K562 (cell line): ENCODE measurements at regions not wholly inside any gene's neighbourhood (a gene's known extent, or its start where the extent isn't known, plus 50 kb on each side); places are given as distances from the start of the nearest gene placed in this dataset.

Experiments used
- ATAC-seq: fragments of 200-7000 bp; cut with Tn5 transposase; 3 replicates; pipeline ENCODE4 v1.9.1; 2020; ENCODE audit warnings: moderate library complexity
- BruUV-seq: library from RNA; stranded (reverse); fragments of 400-500 nt; replicated peaks from 2 replicates; lab custom pipeline; 2021; lab: Mats Ljungman, UMichigan
- CTCF ChIA-PET: fragments of 300-600 bp; formaldehyde crosslinking; extraction: SDS; loops from one replicate; lab custom pipeline; 2021; ENCODE audit warnings: low intra/inter-chr PET ratio; lab: Yijun Ruan, JAX
- POLR2A ChIA-PET: fragments of 300-600, 350-650 bp; sonication (Branson Sonifier 250); formaldehyde crosslinking; extraction: SDS; loops from one replicate; lab custom pipeline; 2021; ENCODE audit warnings: antibody characterized with exemption, inconsistent platforms; lab: Yijun Ruan, JAX
- DNase-seq, 4 experiments: peaks; one replicate each; pipeline versions ENCODE4 v3.0.0 to v3.0.0-alpha.2; 2011 to 2018; ENCODE audit warnings: low spot score in 3 of 4, mixed read lengths in 3 of 4; ENCODE audit errors: extremely low read depth in 1 of 4
- FAIRE-seq: peaks from 2 replicates; lab custom pipeline; 2011; peaks lifted over from hg19 to GRCh38; lab: Jason Lieb, UNC
- H2AFZ ChIP-seq: 2 replicates; pipeline ENCODE4 v1.6.0; 2011; ENCODE audit warnings: low read depth, low read length, control low read depth, inconsistent platforms
- H3K27ac ChIP-seq: fragments of 200-600 bp; 3 replicates; pipeline ENCODE4 v1.8.0; 2011; ENCODE audit warnings: low read depth, mild to moderate bottlenecking, control low read depth, inconsistent platforms, low read length, moderate library complexity, mixed read lengths; ENCODE audit errors: extremely low read depth
- H3K27me3 ChIP-seq, 2 experiments: fragments of 300-600 bp in 1 of 2; 2 replicates in 1 of 2; 3 replicates in 1 of 2; pipeline versions ENCODE4 v1.6.0 to v1.8.0; 2011; ENCODE audit warnings: inconsistent platforms in 2 of 2, low read length in 2 of 2, mild to moderate bottlenecking in 1 of 2, mixed read lengths in 1 of 2, moderate library complexity in 1 of 2; ENCODE audit not compliant: control insufficient read depth in 2 of 2, insufficient read depth in 2 of 2
- H3K36me3 ChIP-seq: fragments of 300-600 bp; 3 replicates; pipeline ENCODE4 v1.8.0; 2011; ENCODE audit warnings: mild to moderate bottlenecking, low read length, inconsistent platforms; ENCODE audit not compliant: control insufficient read depth, insufficient read depth
- H3K4me1 ChIP-seq, 2 experiments: fragments of 200-600 bp in 1 of 2; replicated peaks in 1 of 2; 2 replicates in 1 of 2; 3 replicates in 1 of 2; pipeline versions ENCODE4 v1.5.1 to v1.8.0; 2011; ENCODE audit warnings: inconsistent platforms in 2 of 2, low read length in 2 of 2, mild to moderate bottlenecking in 1 of 2, mixed read lengths in 1 of 2, moderate library complexity in 1 of 2; ENCODE audit not compliant: control insufficient read depth in 2 of 2, insufficient read depth in 2 of 2
- H3K4me2 ChIP-seq: 2 replicates; pipeline ENCODE4 v1.6.1; 2011; ENCODE audit warnings: low read length, control low read depth, inconsistent platforms, mixed read lengths; ENCODE audit not compliant: insufficient read depth
- H3K4me3 ChIP-seq: fragments of 200-600 bp; sonication (generic), shearing (Covaris generic); 2 replicates; pipeline ENCODE4 v1.5.1; 2016; ENCODE audit warnings: control low read depth, inconsistent platforms
- H3K79me2 ChIP-seq: fragments of 200-600 bp; 3 replicates; pipeline ENCODE4 v1.8.0; 2011; ENCODE audit warnings: low read length, inconsistent platforms; ENCODE audit not compliant: control insufficient read depth, insufficient read depth
- H3K9ac ChIP-seq, 2 experiments: 2 replicates each; pipeline versions ENCODE4 v1.6.0 to v1.6.1; 2011; ENCODE audit warnings: low read depth in 2 of 2, low read length in 2 of 2, control low read depth in 1 of 2, inconsistent platforms in 1 of 2, mild to moderate bottlenecking in 1 of 2, mixed read lengths in 1 of 2; ENCODE audit not compliant: insufficient read depth in 1 of 2
- H3K9me1 ChIP-seq: one replicate; pipeline ENCODE4 v1.6.0; 2011; ENCODE audit warnings: inconsistent platforms, mild to moderate bottlenecking, low read length, moderate library complexity; ENCODE audit not compliant: control insufficient read depth, insufficient read depth
- H3K9me3 ChIP-seq: replicated peaks from 2 replicates; pipeline ENCODE4 v1.5.1; 2011; ENCODE audit warnings: low read depth, low read length, inconsistent platforms; ENCODE audit not compliant: control insufficient read depth, insufficient read depth
- H4K20me1 ChIP-seq: replicated peaks from 2 replicates; pipeline ENCODE4 v1.6.1; 2011; ENCODE audit warnings: low read length, inconsistent platforms, mixed read lengths; ENCODE audit not compliant: control insufficient read depth, insufficient read depth
- E2F1 ChIP-seq: sonication (generic); formaldehyde crosslinking; IDR thresholded peaks from 2 replicates; pipeline ENCODE4 v1.8.1; 2023; ENCODE audit warnings: mild to moderate bottlenecking, missing genetic modification reagents, moderate library complexity
- FOXA1 ChIP-seq: fragments of 450-650 bp; IDR thresholded peaks from 2 replicates; pipeline ENCODE4 v1.6.1; 2016; ENCODE audit warnings: mild to moderate bottlenecking, borderline replicate concordance
- KLF6 ChIP-seq: fragments of 250-450 bp; sonication (Bioruptor Pico); IDR thresholded peaks from 2 replicates; pipeline ENCODE4 v1.4.0; 2020; ENCODE audit warnings: mild to moderate bottlenecking, moderate library complexity, borderline replicate concordance
- MXD1 ChIP-seq: fragments of 250-450 bp; sonication (Bioruptor Pico); IDR thresholded peaks from 2 replicates; pipeline ENCODE4 v1.8.0; 2021; ENCODE audit warnings: borderline replicate concordance, mild to moderate bottlenecking, moderate library complexity; ENCODE audit not compliant: poor library complexity, severe bottlenecking
- RERE ChIP-seq: sonication (generic); formaldehyde crosslinking; IDR thresholded peaks from 2 replicates; pipeline ENCODE4 v1.8.0; 2023; ENCODE audit warnings: missing genetic modification reagents, mild to moderate bottlenecking, borderline replicate concordance
- SOX6 ChIP-seq: fragments of 450-650 bp; IDR thresholded peaks from 2 replicates; pipeline ENCODE4 v1.6.1; 2014; ENCODE audit warnings: mild to moderate bottlenecking
- TBL1XR1 ChIP-seq, 2 experiments: IDR thresholded peaks; 2 replicates each; pipeline ENCODE4 v1.6.1; 2012; ENCODE audit warnings: improper control_type of control experiment in 2 of 2, low read length in 2 of 2, mild to moderate bottlenecking in 1 of 2
- WGBS: fragments of 100-300 bp; shearing (Covaris generic); methylation state at CpG from one replicate; pipeline ENCODE4 v1.1.6; 2016; ENCODE audit warnings: low coverage, mixed read lengths; ENCODE audit not compliant: insufficient coverage; ENCODE audit errors: missing lambda C conversion rate; 5-methylcytosine and 5-hydroxymethylcytosine counted together
- in situ Hi-C: fragments of 300-500 bp; cut with MboI; formaldehyde crosslinking; loops from 4 replicates; pipeline ENCODE4 v1.15.0; 2018; ENCODE audit warnings: inconsistent platforms, mixed read lengths
- intact Hi-C: fragments of 100-400 bp; cut with micrococcal nuclease; formaldehyde crosslinking; loops from 2 replicates; pipeline ENCODE4 v1.14.2; 2022
- TF ChIP-seq, protein P1 (sequence below), 2 experiments: fragments of 450-650 bp in 1 of 2; IDR thresholded peaks; 2 replicates each; pipeline ENCODE4 v1.6.1; 2011 to 2017; ENCODE audit warnings: low read depth in 2 of 2, antibody characterized with exemption in 1 of 2, borderline replicate concordance in 1 of 2, low read length in 1 of 2, mild to moderate bottlenecking in 1 of 2, mixed read lengths in 1 of 2; ENCODE audit not compliant: control insufficient read depth in 1 of 2
- TF ChIP-seq, protein P2 (sequence below): fragments of 250-450 bp; sonication (Bioruptor Pico); IDR thresholded peaks from 2 replicates; pipeline ENCODE4 v1.5.0; 2020; ENCODE audit warnings: mild to moderate bottlenecking, borderline replicate concordance

DNA sequence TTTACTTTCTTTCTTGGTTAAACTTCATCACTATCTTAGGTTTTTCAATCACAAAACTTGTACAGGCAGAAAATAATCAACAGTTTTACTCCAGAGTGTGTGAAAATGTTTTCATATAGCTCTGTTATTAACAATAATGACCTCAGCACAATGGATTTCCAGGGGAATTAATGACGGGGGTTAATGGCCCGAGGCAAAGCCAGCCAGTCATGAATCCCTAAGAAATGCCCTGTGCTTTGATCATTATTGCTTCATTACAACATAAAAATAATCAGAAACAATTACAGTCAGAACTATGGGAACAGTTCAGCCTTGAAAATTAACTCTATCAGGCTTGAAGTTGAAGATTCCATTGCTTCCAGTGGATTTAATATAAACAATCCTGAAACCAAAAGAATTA, 875.4 kb downstream of the ROBO2 start:
- no peaks in the 10 kb centered on the region; the same call in 1 of the 2 replicates for H3K9me3 ChIP-seq
- no peaks in the 10 kb centered on the region for H3K36me3 ChIP-seq
- H3K4me3 ChIP-seq = no peak overlapping the region
- CTCF ChIA-PET = no interaction called here
- H3K4me1 ChIP-seq = no peaks in the 10 kb centered on the region
- FAIRE-seq (no peak), DNase-seq (no peak), ATAC-seq (no peak)
- no peak overlapping the region for H3K27ac ChIP-seq
- no peaks in the 10 kb centered on the region for H3K79me2 ChIP-seq
- intact Hi-C loops (no loop called here), in situ Hi-C loops (no loop called here)
- WGBS = 0% methylated on average over 2 of the region's 2 CpGs
- H3K9ac ChIP-seq = no peak overlapping the region
- POLR2A ChIA-PET = no interaction called here
- no peaks in the 10 kb centered on the region for H3K27me3 ChIP-seq
- H4K20me1 ChIP-seq = no peaks in the 10 kb centered on the region
- no TSS peak for BruUV-seq
- H2AFZ ChIP-seq = no peak overlapping the region
- no peak overlapping the region for H3K4me2 ChIP-seq
- H3K9me1 ChIP-seq = no peaks in the 10 kb centered on the region
- TF ChIP-seq SOX6 (no peak), MXD1 (no peak), TBL1XR1 (IDR thresholded peaks at IDR 0.05; ENCODE audit: low read length in 2 of 2) (no peak), E2F1 (CRISPR knock-in tag) (no peak), FOXA1 (no peak), RERE (no peak), KLF6 (CRISPR knock-in tag) (no peak)
- TF ChIP-seq, protein P1, sequence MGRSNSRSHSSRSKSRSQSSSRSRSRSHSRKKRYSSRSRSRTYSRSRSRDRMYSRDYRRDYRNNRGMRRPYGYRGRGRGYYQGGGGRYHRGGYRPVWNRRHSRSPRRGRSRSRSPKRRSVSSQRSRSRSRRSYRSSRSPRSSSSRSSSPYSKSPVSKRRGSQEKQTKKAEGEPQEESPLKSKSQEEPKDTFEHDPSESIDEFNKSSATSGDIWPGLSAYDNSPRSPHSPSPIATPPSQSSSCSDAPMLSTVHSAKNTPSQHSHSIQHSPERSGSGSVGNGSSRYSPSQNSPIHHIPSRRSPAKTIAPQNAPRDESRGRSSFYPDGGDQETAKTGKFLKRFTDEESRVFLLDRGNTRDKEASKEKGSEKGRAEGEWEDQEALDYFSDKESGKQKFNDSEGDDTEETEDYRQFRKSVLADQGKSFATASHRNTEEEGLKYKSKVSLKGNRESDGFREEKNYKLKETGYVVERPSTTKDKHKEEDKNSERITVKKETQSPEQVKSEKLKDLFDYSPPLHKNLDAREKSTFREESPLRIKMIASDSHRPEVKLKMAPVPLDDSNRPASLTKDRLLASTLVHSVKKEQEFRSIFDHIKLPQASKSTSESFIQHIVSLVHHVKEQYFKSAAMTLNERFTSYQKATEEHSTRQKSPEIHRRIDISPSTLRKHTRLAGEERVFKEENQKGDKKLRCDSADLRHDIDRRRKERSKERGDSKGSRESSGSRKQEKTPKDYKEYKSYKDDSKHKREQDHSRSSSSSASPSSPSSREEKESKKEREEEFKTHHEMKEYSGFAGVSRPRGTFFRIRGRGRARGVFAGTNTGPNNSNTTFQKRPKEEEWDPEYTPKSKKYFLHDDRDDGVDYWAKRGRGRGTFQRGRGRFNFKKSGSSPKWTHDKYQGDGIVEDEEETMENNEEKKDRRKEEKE (IDR thresholded peaks at IDR 0.05; ENCODE audit: borderline replicate concordance in 1 of 2, control insufficient read depth in 1 of 2, low read depth in 2 of 2, low read length in 1 of 2) = no peak
- TF ChIP-seq, protein P2, sequence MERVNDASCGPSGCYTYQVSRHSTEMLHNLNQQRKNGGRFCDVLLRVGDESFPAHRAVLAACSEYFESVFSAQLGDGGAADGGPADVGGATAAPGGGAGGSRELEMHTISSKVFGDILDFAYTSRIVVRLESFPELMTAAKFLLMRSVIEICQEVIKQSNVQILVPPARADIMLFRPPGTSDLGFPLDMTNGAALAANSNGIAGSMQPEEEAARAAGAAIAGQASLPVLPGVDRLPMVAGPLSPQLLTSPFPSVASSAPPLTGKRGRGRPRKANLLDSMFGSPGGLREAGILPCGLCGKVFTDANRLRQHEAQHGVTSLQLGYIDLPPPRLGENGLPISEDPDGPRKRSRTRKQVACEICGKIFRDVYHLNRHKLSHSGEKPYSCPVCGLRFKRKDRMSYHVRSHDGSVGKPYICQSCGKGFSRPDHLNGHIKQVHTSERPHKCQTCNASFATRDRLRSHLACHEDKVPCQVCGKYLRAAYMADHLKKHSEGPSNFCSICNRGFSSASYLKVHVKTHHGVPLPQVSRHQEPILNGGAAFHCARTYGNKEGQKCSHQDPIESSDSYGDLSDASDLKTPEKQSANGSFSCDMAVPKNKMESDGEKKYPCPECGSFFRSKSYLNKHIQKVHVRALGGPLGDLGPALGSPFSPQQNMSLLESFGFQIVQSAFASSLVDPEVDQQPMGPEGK (CRISPR knock-in tag) = no peak
